ENCODE measurements at regions not wholly inside any gene's neighbourhood (a gene's known extent, or its start where the extent isn't known, plus 50 kb on each side); places are given as distances from the start of the nearest gene placed in this dataset.
A peak's percentile ranks its signal among the peaks of the same experiment; 100 is the strongest.

- H3K36me3 Mint-ChIP-seq (ENCODE audit: low read depth) = no peaks in the 10 kb centered on the region
- no peak for TF ChIP-seq POLR2AphosphoS5 (IDR thresholded peaks at IDR 0.05; ENCODE audit: low read depth)
- TF ChIP-seq EZH2 (IDR thresholded peaks at IDR 0.05; ENCODE audit: low read depth, unreplicated experiment) = no peak
- no peak overlapping the region for H3K27ac Mint-ChIP-seq
- Histone ChIP-seq H3K36me3 (ENCODE audit: insufficient read depth) (no peaks in the 10 kb centered on the region), H3K4me2 (no peak overlapping the region), H3K9me2 (ENCODE audit: insufficient read depth) (no peaks in the 10 kb centered on the region; the same call in 1 of the 2 replicates), H3K27me3 (ENCODE audit: insufficient read depth) (no peaks in the 10 kb centered on the region), H3K27ac (ENCODE audit: low read depth) (no peak overlapping the region), H2AFZ (0 out of 2 replicates have a peak overlapping the region, but pooled peaks have one; percentile 35), H3F3A (replicated peaks; ENCODE audit: low read depth) (no peaks in the 10 kb centered on the region), H3K4me3 (no peak overlapping the region), H4K20me1 (replicated peaks; ENCODE audit: insufficient read depth) (no peaks in the 10 kb centered on the region), H3K4me1 (ENCODE audit: insufficient read depth) (no peaks in the 10 kb centered on the region), H3K79me2 (replicated peaks; ENCODE audit: insufficient read depth) (no peaks in the 10 kb centered on the region)
- H3K9me3 Mint-ChIP-seq = no peaks in the 10 kb centered on the region
- H3K27me3 Mint-ChIP-seq (ENCODE audit: insufficient read depth, low read depth, poor library complexity) = no peaks in the 10 kb centered on the region
- H3K4me1 Mint-ChIP-seq = no peaks in the 10 kb centered on the region
- DNase-seq (ENCODE audit: low spot score) (peak; percentile 17), ATAC-seq (peak; percentile 43)
- H3K4me3 Mint-ChIP-seq = no peak overlapping the region
Observed at GRCh38 chr2:184472481-184472880, 125.8 kb upstream of the ZNF804A start.

GRCh38 chr2:184481865-184482264 lies 116.5 kb upstream of the ZNF804A start:
- Histone ChIP-seq H3K4me3 (no peak overlapping the region), H3K79me2 (replicated peaks; ENCODE audit: insufficient read depth) (no peaks in the 10 kb centered on the region), H2AFZ (no peak overlapping the region), H4K20me1 (replicated peaks; ENCODE audit: insufficient read depth) (no peaks in the 10 kb centered on the region), H3K27ac (ENCODE audit: low read depth) (no peak overlapping the region), H3K4me1 (ENCODE audit: insufficient read depth) (no peaks in the 10 kb centered on the region), H3K9me2 (ENCODE audit: insufficient read depth) (no peaks in the 10 kb centered on the region), H3K4me2 (no peak overlapping the region), H3K36me3 (ENCODE audit: insufficient read depth) (no peaks in the 10 kb centered on the region), H3F3A (replicated peaks; ENCODE audit: low read depth) (no peaks in the 10 kb centered on the region), H3K27me3 (ENCODE audit: insufficient read depth) (no peaks in the 10 kb centered on the region)
- Mint-ChIP-seq H3K27me3 (ENCODE audit: insufficient read depth, low read depth, poor library complexity) (no peaks in the 10 kb centered on the region), H3K4me3 (no peak overlapping the region), H3K36me3 (ENCODE audit: low read depth) (no peaks in the 10 kb centered on the region), H3K9me3 (no peaks in the 10 kb centered on the region), H3K27ac (no peak overlapping the region), H3K4me1 (no peaks in the 10 kb centered on the region)
- ATAC-seq (no peak), DNase-seq (ENCODE audit: low spot score) (no peak)
- TF ChIP-seq CTCF (conservative IDR thresholded peaks at IDR 0.05; ENCODE audit: low read depth in 2 of 2) (no peak), REST (IDR thresholded peaks at IDR 0.05; ENCODE audit: unreplicated experiment) (no peak), ZNF331 (CRISPR knock-in tag; IDR thresholded peaks at IDR 0.05; ENCODE audit: low read depth) (no peak), POLR2AphosphoS5 (IDR thresholded peaks at IDR 0.05; ENCODE audit: low read depth) (no peak), EZH2 (IDR thresholded peaks at IDR 0.05; ENCODE audit: low read depth, unreplicated experiment) (no peak), ETS1 (IDR thresholded peaks at IDR 0.05) (no peak), ZNF462 (CRISPR knock-in tag; IDR thresholded peaks at IDR 0.05) (no peak), JUNB (IDR thresholded peaks at IDR 0.05; ENCODE audit: unreplicated experiment) (no peak), STAT1 (IDR thresholded peaks at IDR 0.05; ENCODE audit: unreplicated experiment) (no peak), CREB1 (CRISPR knock-in tag; IDR thresholded peaks at IDR 0.05; ENCODE audit: low read depth) (no peak)

Data from GM23338 (cell line).